ENCODE measurements at regions not wholly inside any gene's neighbourhood (a gene's known extent, or its start where the extent isn't known, plus 50 kb on each side); places are given as distances from the start of the nearest gene placed in this dataset.

- no peak overlapping the region for H2BK15ac ChIP-seq (replicated peaks; ENCODE audit: low read depth)
- peak; percentile 19 for DNase-seq
- H3K23ac ChIP-seq (ENCODE audit: low read length) = no peak overlapping the region
- WGBS (ENCODE audit: extremely low coverage, insufficient coverage, low lambda C conversion rate) = no CpG with 5 or more reads among the region's 6 CpGs
- no peaks in the 10 kb centered on the region for H3K4me1 ChIP-seq (ENCODE audit: control insufficient read depth, low read depth, low read length)
- H3K9ac ChIP-seq (ENCODE audit: low read length) = no peak overlapping the region
- H3K4ac ChIP-seq (ENCODE audit: low read depth, low read length) = no peak overlapping the region
- H3K27me3 ChIP-seq (ENCODE audit: insufficient read depth, low read length, poor library complexity) = no peaks in the 10 kb centered on the region
- no peak overlapping the region for H3K18ac ChIP-seq (ENCODE audit: low read length)
- no peak overlapping the region for H2BK5ac ChIP-seq (ENCODE audit: low read length)
- H2BK120ac ChIP-seq (ENCODE audit: low read depth, low read length) = no peak overlapping the region
- H3K36me3 ChIP-seq (ENCODE audit: control insufficient read depth, insufficient read depth, low read length) = no peaks in the 10 kb centered on the region
- no peaks in the 10 kb centered on the region for H3K79me2 ChIP-seq (ENCODE audit: control insufficient read depth, insufficient read depth, low read length)
- no peak overlapping the region for H3K4me2 ChIP-seq (ENCODE audit: low read length)
- no peak overlapping the region for H3K27ac ChIP-seq (ENCODE audit: low read depth, low read length)
- no peak overlapping the region for H3K56ac ChIP-seq (ENCODE audit: low read length)
- no peak overlapping the region for H2AK5ac ChIP-seq (ENCODE audit: low read length)
- no peak overlapping the region for H4K8ac ChIP-seq (ENCODE audit: low read depth, low read length)
- H3K79me1 ChIP-seq (ENCODE audit: low read length) = no peaks in the 10 kb centered on the region
- no peak overlapping the region for H3K4me3 ChIP-seq (ENCODE audit: low read length)
- no peak overlapping the region for H4K5ac ChIP-seq (ENCODE audit: low read length)
These were observed 158.9 kb upstream of the PLEKHA5 start for GRCh38 chr12:18970603-18971002.

- no peaks in the 10 kb centered on the region for H3K27me3 ChIP-seq (ENCODE audit: insufficient read depth, low read length, poor library complexity)
- no peak overlapping the region for H2BK5ac ChIP-seq (ENCODE audit: low read length)
- no peak overlapping the region for H3K27ac ChIP-seq (ENCODE audit: low read depth, low read length)
- no peaks in the 10 kb centered on the region for H3K79me1 ChIP-seq (ENCODE audit: low read length)
- no peaks in the 10 kb centered on the region for H3K4me1 ChIP-seq (ENCODE audit: control insufficient read depth, low read depth, low read length)
- H2BK120ac ChIP-seq (ENCODE audit: low read depth, low read length) = no peak overlapping the region
- DNase-seq = no peak
- H2BK15ac ChIP-seq (replicated peaks; ENCODE audit: low read depth) = no peak overlapping the region
- no peak overlapping the region for H3K23ac ChIP-seq (ENCODE audit: low read length)
- H3K79me2 ChIP-seq (ENCODE audit: control insufficient read depth, insufficient read depth, low read length) = no peaks in the 10 kb centered on the region
- H4K5ac ChIP-seq (ENCODE audit: low read length) = no peak overlapping the region
- no peak overlapping the region for H4K8ac ChIP-seq (ENCODE audit: low read depth, low read length)
- H3K4me2 ChIP-seq (ENCODE audit: low read length) = no peak overlapping the region
- WGBS (ENCODE audit: extremely low coverage, insufficient coverage, low lambda C conversion rate) = no CpG with 5 or more reads among the region's 3 CpGs
- H3K56ac ChIP-seq (ENCODE audit: low read length) = no peak overlapping the region
- H3K4me3 ChIP-seq (ENCODE audit: low read length) = no peak overlapping the region
- H3K9ac ChIP-seq (ENCODE audit: low read length) = no peak overlapping the region
- H2AK5ac ChIP-seq (ENCODE audit: low read length) = no peak overlapping the region
- H3K18ac ChIP-seq (ENCODE audit: low read length) = no peak overlapping the region
- no peaks in the 10 kb centered on the region for H3K36me3 ChIP-seq (ENCODE audit: control insufficient read depth, insufficient read depth, low read length)
- no peak overlapping the region for H3K4ac ChIP-seq (ENCODE audit: low read depth, low read length)
These were observed 157.6 kb upstream of the PLEKHA5 start for GRCh38 chr12:18971932-18972331.

- H3K4me1 ChIP-seq (ENCODE audit: control insufficient read depth, low read depth, low read length) = no peaks in the 10 kb centered on the region
- no peak overlapping the region for H3K23ac ChIP-seq (ENCODE audit: low read length)
- no peak overlapping the region for H3K4me2 ChIP-seq (ENCODE audit: low read length)
- no peak overlapping the region for H2BK120ac ChIP-seq (ENCODE audit: low read depth, low read length)
- H3K27ac ChIP-seq (ENCODE audit: low read depth, low read length) = no peak overlapping the region
- H3K27me3 ChIP-seq (ENCODE audit: insufficient read depth, low read length, poor library complexity) = no peaks in the 10 kb centered on the region
- no peaks in the 10 kb centered on the region for H3K79me1 ChIP-seq (ENCODE audit: low read length)
- H3K79me2 ChIP-seq (ENCODE audit: control insufficient read depth, insufficient read depth, low read length) = no peaks in the 10 kb centered on the region
- H2AK5ac ChIP-seq (ENCODE audit: low read length) = no peak overlapping the region
- no peak overlapping the region for H3K4me3 ChIP-seq (ENCODE audit: low read length)
- no peaks in the 10 kb centered on the region for H3K36me3 ChIP-seq (ENCODE audit: control insufficient read depth, insufficient read depth, low read length)
- H2BK5ac ChIP-seq (ENCODE audit: low read length) = no peak overlapping the region
- no peak overlapping the region for H3K4ac ChIP-seq (ENCODE audit: low read depth, low read length)
- H3K56ac ChIP-seq (ENCODE audit: low read length) = no peak overlapping the region
- H2BK15ac ChIP-seq (replicated peaks; ENCODE audit: low read depth) = no peak overlapping the region
- no peak for DNase-seq
- WGBS (ENCODE audit: extremely low coverage, insufficient coverage, low lambda C conversion rate) = no CpG with 5 or more reads among the region's 3 CpGs
- H4K5ac ChIP-seq (ENCODE audit: low read length) = no peak overlapping the region
- no peak overlapping the region for H3K18ac ChIP-seq (ENCODE audit: low read length)
- H4K8ac ChIP-seq (ENCODE audit: low read depth, low read length) = no peak overlapping the region
- no peak overlapping the region for H3K9ac ChIP-seq (ENCODE audit: low read length)
These were observed 153.6 kb upstream of the PLEKHA5 start for GRCh38 chr12:18975933-18976332.

GRCh38 chr12:18979401-18980126 is 150.0 kb upstream of the PLEKHA5 start:
- DNase-seq = no peak
- Histone ChIP-seq H3K79me1 (ENCODE audit: low read length) (no peaks in the 10 kb centered on the region), H3K23ac (ENCODE audit: low read length) (no peak overlapping the region), H4K5ac (ENCODE audit: low read length) (no peak overlapping the region), H2BK120ac (ENCODE audit: low read depth, low read length) (no peak overlapping the region), H3K4me3 (ENCODE audit: low read length) (no peak overlapping the region), H4K8ac (ENCODE audit: low read depth, low read length) (no peak overlapping the region), H3K27me3 (ENCODE audit: insufficient read depth, low read length, poor library complexity) (no peaks in the 10 kb centered on the region), H3K36me3 (ENCODE audit: control insufficient read depth, insufficient read depth, low read length) (no peaks in the 10 kb centered on the region), H3K4me1 (ENCODE audit: control insufficient read depth, low read depth, low read length) (no peaks in the 10 kb centered on the region), H3K4ac (ENCODE audit: low read depth, low read length) (no peak overlapping the region), H3K9ac (ENCODE audit: low read length) (no peak overlapping the region), H3K79me2 (ENCODE audit: control insufficient read depth, insufficient read depth, low read length) (no peaks in the 10 kb centered on the region), H3K27ac (ENCODE audit: low read depth, low read length) (no peak overlapping the region), H2BK15ac (replicated peaks; ENCODE audit: low read depth) (no peak overlapping the region), H2BK5ac (ENCODE audit: low read length) (no peak overlapping the region), H3K18ac (ENCODE audit: low read length) (no peak overlapping the region), H2AK5ac (ENCODE audit: low read length) (no peak overlapping the region), H3K4me2 (ENCODE audit: low read length) (no peak overlapping the region), H3K56ac (ENCODE audit: low read length) (no peak overlapping the region)
- no CpG with 5 or more reads among the region's 5 CpGs for WGBS (ENCODE audit: extremely low coverage, insufficient coverage, low lambda C conversion rate)

- Histone ChIP-seq H2BK15ac (replicated peaks; ENCODE audit: low read depth) (no peak overlapping the region), H3K9ac (ENCODE audit: low read length) (no peak overlapping the region), H3K27me3 (ENCODE audit: insufficient read depth, low read length, poor library complexity) (no peaks in the 10 kb centered on the region), H3K4me2 (ENCODE audit: low read length) (no peak overlapping the region), H2AK5ac (ENCODE audit: low read length) (no peak overlapping the region), H3K18ac (ENCODE audit: low read length) (no peak overlapping the region), H4K5ac (ENCODE audit: low read length) (no peak overlapping the region), H3K4ac (ENCODE audit: low read depth, low read length) (no peak overlapping the region), H3K36me3 (ENCODE audit: control insufficient read depth, insufficient read depth, low read length) (no peaks in the 10 kb centered on the region), H2BK120ac (ENCODE audit: low read depth, low read length) (no peak overlapping the region), H2BK5ac (ENCODE audit: low read length) (no peak overlapping the region), H3K27ac (ENCODE audit: low read depth, low read length) (no peak overlapping the region), H4K8ac (ENCODE audit: low read depth, low read length) (no peak overlapping the region), H3K79me2 (ENCODE audit: control insufficient read depth, insufficient read depth, low read length) (no peaks in the 10 kb centered on the region), H3K56ac (ENCODE audit: low read length) (no peak overlapping the region), H3K23ac (ENCODE audit: low read length) (no peak overlapping the region), H3K4me3 (ENCODE audit: low read length) (no peak overlapping the region), H3K79me1 (ENCODE audit: low read length) (no peaks in the 10 kb centered on the region), H3K4me1 (ENCODE audit: control insufficient read depth, low read depth, low read length) (no peaks in the 10 kb centered on the region)
- no peak for DNase-seq
These were observed 147.8 kb upstream of the PLEKHA5 start for GRCh38 chr12:18981732-18982131.
